ENCODE measurements at regions not wholly inside any gene's neighbourhood (a gene's known extent, or its start where the extent isn't known, plus 50 kb on each side); places are given as distances from the start of the nearest gene placed in this dataset.

GRCh38 chr16:79752396-79752795 is 151.9 kb upstream of the MAF start:
- Histone ChIP-seq H3K4me3 (no peak overlapping the region), H3K4me1 (peaks cover 0 to 27% (median 0%) of the 10 kb centered on the region in 3 donors), H3K27me3 (no peaks in the 10 kb centered on the region), H3K36me3 (no peaks in the 10 kb centered on the region), H3K9me3 (no peaks in the 10 kb centered on the region), H3K27ac (no peak overlapping the region)
- no peak for TF ChIP-seq POLR2AphosphoS5 (IDR thresholded peaks at IDR 0.05)
- TF ChIP-seq EP300 (IDR thresholded peaks at IDR 0.05), result no peak
- TF ChIP-seq CTCF (IDR thresholded peaks at IDR 0.05), result no peak
- TF ChIP-seq POLR2A (IDR thresholded peaks at IDR 0.05), result no peak
- WGBS, 2 donors (ENCODE audit: low coverage in 1 of 2), result 87 to 100% methylated on average over 2 of the region's 2 CpGs
- no peak for ATAC-seq

GRCh38 chr16:79751471-79752184 is 151.1 kb upstream of the MAF start:
- TF ChIP-seq POLR2AphosphoS5 (IDR thresholded peaks at IDR 0.05), result peak; percentile 60
- no peak for TF ChIP-seq CTCF (IDR thresholded peaks at IDR 0.05)
- peaks cover 0 to 27% (median 0%) of the 10 kb centered on the region in 3 donors for H3K4me1 ChIP-seq
- H3K27me3 ChIP-seq, result no peaks in the 10 kb centered on the region
- WGBS, 2 donors (ENCODE audit: low coverage in 1 of 2), result 12 to 24% methylated on average over 4 of the region's 4 CpGs
- no peak overlapping the region for H3K4me3 ChIP-seq
- peak overlapping the region in 1 of 4 donors; percentile 41 for H3K27ac ChIP-seq
- no peaks in the 10 kb centered on the region for H3K9me3 ChIP-seq
- ATAC-seq, result peak; percentile 69
- H3K36me3 ChIP-seq, result no peaks in the 10 kb centered on the region

- ATAC-seq, result no peak
- H3K4me1 ChIP-seq, result peaks cover 0 to 27% (median 0%) of the 10 kb centered on the region in 3 donors
- WGBS, 2 donors (ENCODE audit: low coverage in 1 of 2), result 16 to 37% methylated on average over 4 of the region's 4 CpGs
- H3K27me3 ChIP-seq, result no peaks in the 10 kb centered on the region
- H3K36me3 ChIP-seq, result no peaks in the 10 kb centered on the region
- no peak overlapping the region for H3K4me3 ChIP-seq
- no peak overlapping the region for H3K27ac ChIP-seq
- TF ChIP-seq POLR2AphosphoS5 (IDR thresholded peaks at IDR 0.05) (no peak), POLR2A (IDR thresholded peaks at IDR 0.05) (no peak), EP300 (IDR thresholded peaks at IDR 0.05) (no peak), CTCF (IDR thresholded peaks at IDR 0.05) (no peak)
- no peaks in the 10 kb centered on the region for H3K9me3 ChIP-seq
Measured at GRCh38 chr16:79750311-79750710, 149.8 kb upstream of the MAF start.

GRCh38 chr16:79748629-79749028 is 148.1 kb upstream of the MAF start:
- no peaks in the 10 kb centered on the region for H3K36me3 ChIP-seq
- TF ChIP-seq POLR2AphosphoS5 (IDR thresholded peaks at IDR 0.05), result no peak
- TF ChIP-seq CTCF (IDR thresholded peaks at IDR 0.05), result no peak
- TF ChIP-seq EP300 (IDR thresholded peaks at IDR 0.05), result no peak
- TF ChIP-seq POLR2A (IDR thresholded peaks at IDR 0.05), result no peak
- H3K27me3 ChIP-seq, result no peaks in the 10 kb centered on the region
- no peaks in the 10 kb centered on the region for H3K9me3 ChIP-seq
- H3K4me3 ChIP-seq, result no peak overlapping the region
- H3K4me1 ChIP-seq, result peaks cover 0 to 16% (median 0%) of the 10 kb centered on the region in 3 donors
- WGBS, 2 donors (ENCODE audit: low coverage in 1 of 2), result 88% methylated on average over 2 of the region's 2 CpGs; no CpG with 5 or more reads in 1 of the 2 donors
- no peak for ATAC-seq
- no peak overlapping the region for H3K27ac ChIP-seq

- TF ChIP-seq EP300 (IDR thresholded peaks at IDR 0.05), result no peak
- no peak for TF ChIP-seq CTCF (IDR thresholded peaks at IDR 0.05)
- no peak for TF ChIP-seq POLR2AphosphoS5 (IDR thresholded peaks at IDR 0.05)
- no peak for TF ChIP-seq POLR2A (IDR thresholded peaks at IDR 0.05)
- WGBS, 2 donors (ENCODE audit: low coverage in 1 of 2), result 89 to 95% methylated on average over 3 to 5 of the region's 6 CpGs
- Histone ChIP-seq H3K9me3 (no peaks in the 10 kb centered on the region), H3K27ac (no peak overlapping the region), H3K36me3 (no peaks in the 10 kb centered on the region), H3K4me1 (peaks cover 0 to 16% (median 0%) of the 10 kb centered on the region in 3 donors), H3K27me3 (no peaks in the 10 kb centered on the region), H3K4me3 (no peak overlapping the region)
- no peak for ATAC-seq
Measured at GRCh38 chr16:79747688-79748087, 147.2 kb upstream of the MAF start.
